HEK293T (cell line): ENCODE measurements at regions not wholly inside any gene's neighbourhood (a gene's known extent, or its start where the extent isn't known, plus 50 kb on each side); places are given as distances from the start of the nearest gene placed in this dataset.

Source experiments
- FOXA1 ChIP-seq: fragments of 450-650 bp; IDR thresholded peaks from 2 replicates; pipeline ENCODE4 v1.6.1; 2016; ENCODE audit warnings: mild to moderate bottlenecking
- FOXK2 ChIP-seq: fragments of 450-650 bp; IDR thresholded peaks from 2 replicates; pipeline ENCODE4 v1.6.1; 2016; ENCODE audit warnings: mild to moderate bottlenecking
- FOXM1 ChIP-seq: fragments of 450-650 bp; IDR thresholded peaks from 2 replicates; pipeline ENCODE4 v1.6.1; 2017; ENCODE audit warnings: mild to moderate bottlenecking, borderline replicate concordance
- NFRKB ChIP-seq: fragments of 450-650 bp; IDR thresholded peaks from 2 replicates; pipeline ENCODE4 v1.6.1; 2016; ENCODE audit warnings: mild to moderate bottlenecking, moderate library complexity
- PKNOX1 ChIP-seq: fragments of 450-650 bp; IDR thresholded peaks from 2 replicates; pipeline ENCODE4 v1.6.1; 2016

GRCh38 chr4:166153548-166153947, 280.5 kb downstream of the TLL1 start:
- TF ChIP-seq NFRKB: no peak
- TF ChIP-seq FOXM1: no peak
- no peak for TF ChIP-seq FOXK2
- no peak for TF ChIP-seq FOXA1
- no peak for TF ChIP-seq PKNOX1
